ENCODE measurements at regions not wholly inside any gene's neighbourhood (a gene's known extent, or its start where the extent isn't known, plus 50 kb on each side); places are given as distances from the start of the nearest gene placed in this dataset.

DNA sequence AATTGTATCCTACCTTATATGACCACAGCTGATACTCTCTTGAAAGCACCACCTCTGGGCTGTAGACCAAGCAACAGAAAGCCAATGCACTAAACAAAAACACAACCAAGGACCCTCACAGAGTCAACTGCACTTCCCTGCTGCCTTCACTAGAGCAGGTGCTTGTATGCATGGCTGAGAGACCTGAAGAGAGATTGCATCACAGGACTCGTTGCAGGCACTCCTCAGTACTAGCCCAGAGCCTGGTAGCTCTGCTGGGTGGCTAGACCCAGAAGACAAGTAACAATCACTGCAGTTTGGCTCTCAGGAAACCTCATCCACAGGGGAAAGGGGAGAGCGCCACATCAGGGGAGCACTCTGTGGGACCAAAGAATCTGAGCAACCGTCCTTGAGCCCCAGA, 521.6 kb upstream of the IMPG1 start:
- no peak for FAIRE-seq
- TF ChIP-seq, protein P1, sequence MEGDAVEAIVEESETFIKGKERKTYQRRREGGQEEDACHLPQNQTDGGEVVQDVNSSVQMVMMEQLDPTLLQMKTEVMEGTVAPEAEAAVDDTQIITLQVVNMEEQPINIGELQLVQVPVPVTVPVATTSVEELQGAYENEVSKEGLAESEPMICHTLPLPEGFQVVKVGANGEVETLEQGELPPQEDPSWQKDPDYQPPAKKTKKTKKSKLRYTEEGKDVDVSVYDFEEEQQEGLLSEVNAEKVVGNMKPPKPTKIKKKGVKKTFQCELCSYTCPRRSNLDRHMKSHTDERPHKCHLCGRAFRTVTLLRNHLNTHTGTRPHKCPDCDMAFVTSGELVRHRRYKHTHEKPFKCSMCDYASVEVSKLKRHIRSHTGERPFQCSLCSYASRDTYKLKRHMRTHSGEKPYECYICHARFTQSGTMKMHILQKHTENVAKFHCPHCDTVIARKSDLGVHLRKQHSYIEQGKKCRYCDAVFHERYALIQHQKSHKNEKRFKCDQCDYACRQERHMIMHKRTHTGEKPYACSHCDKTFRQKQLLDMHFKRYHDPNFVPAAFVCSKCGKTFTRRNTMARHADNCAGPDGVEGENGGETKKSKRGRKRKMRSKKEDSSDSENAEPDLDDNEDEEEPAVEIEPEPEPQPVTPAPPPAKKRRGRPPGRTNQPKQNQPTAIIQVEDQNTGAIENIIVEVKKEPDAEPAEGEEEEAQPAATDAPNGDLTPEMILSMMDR (IDR thresholded peaks at IDR 0.05) = no peak

DNA sequence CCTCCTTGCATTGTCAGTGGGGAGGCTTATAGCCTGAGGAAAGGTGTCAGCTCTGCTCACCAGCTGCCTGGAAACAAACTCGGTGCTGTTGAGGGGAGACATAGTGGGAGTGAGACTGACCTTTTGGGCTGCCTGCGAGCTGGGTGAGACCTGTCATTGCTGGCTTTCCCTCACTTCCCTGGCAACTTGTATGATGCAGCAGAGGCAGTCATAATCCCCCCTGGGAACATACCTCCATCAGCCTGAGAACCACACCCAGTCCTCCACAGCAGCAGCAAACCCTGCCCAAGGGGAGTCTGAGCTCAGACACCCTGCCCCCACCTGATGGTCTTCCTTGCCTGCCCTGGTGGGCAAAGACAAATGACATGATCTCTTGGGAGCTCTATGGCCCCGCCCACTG, 521.2 kb upstream of the IMPG1 start:
- H3K9me3 ChIP-seq = no peaks in the 10 kb centered on the region
- WGBS, 2 donors = 69 to 71% methylated on average over 3 of the region's 3 CpGs
- no peak for FAIRE-seq

More for the DNA sequence above, 521.6 kb upstream of the IMPG1 start:
- DNase-seq (no peak), ATAC-seq (no peak)
- intact Hi-C loops (cut with DNase I) = no loop called here
- no peaks in the 10 kb centered on the region for H3K4me1 ChIP-seq
- H3K9me3 ChIP-seq = no peaks in the 10 kb centered on the region
- no peak overlapping the region for H3K4me3 ChIP-seq
- H3K27me3 ChIP-seq = no peaks in the 10 kb centered on the region
- H3K36me3 ChIP-seq = no peaks in the 10 kb centered on the region
- WGBS, 2 donors = 71 to 74% methylated on average over 3 of the region's 3 CpGs
- H3K27ac ChIP-seq = no peak overlapping the region

DNA sequence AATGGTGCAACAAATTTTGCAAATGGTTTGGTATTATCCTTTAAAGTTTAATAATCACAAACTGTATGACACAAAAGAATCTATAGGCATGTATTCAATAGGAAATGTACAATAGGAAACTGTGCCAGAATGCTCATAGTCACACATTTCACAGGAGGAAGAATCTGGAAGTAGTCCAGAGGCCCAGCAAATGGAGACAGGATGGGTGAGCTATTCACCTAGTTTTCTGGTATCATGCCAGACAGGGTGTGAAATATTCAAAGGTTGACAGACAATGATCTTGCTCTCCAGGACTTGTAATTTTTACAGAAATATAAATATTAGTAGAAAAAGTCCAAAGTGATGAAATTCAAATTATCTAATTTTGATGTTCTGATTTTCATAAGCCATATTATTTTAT, 520.1 kb upstream of the IMPG1 start:
- Histone ChIP-seq H3K9me3 (no peaks in the 10 kb centered on the region), H3K27ac (no peak overlapping the region), H3K36me3 (no peaks in the 10 kb centered on the region), H3K27me3 (no peaks in the 10 kb centered on the region), H3K4me3 (no peak overlapping the region), H3K4me1 (no peaks in the 10 kb centered on the region)
- ATAC-seq (no peak), DNase-seq (no peak), FAIRE-seq (no peak)
- intact Hi-C loops (cut with DNase I) = no loop called here
- TF ChIP-seq, protein P1 (IDR thresholded peaks at IDR 0.05) = no peak

More for the DNA sequence above, 521.2 kb upstream of the IMPG1 start:
- TF ChIP-seq, protein P1 (IDR thresholded peaks at IDR 0.05) = no peak
- Histone ChIP-seq H3K4me1 (no peaks in the 10 kb centered on the region), H3K27ac (no peak overlapping the region), H3K36me3 (no peaks in the 10 kb centered on the region), H3K4me3 (no peak overlapping the region), H3K27me3 (no peaks in the 10 kb centered on the region)
- ATAC-seq (no peak), DNase-seq (no peak)
- intact Hi-C loops (cut with DNase I) = no loop called here

DNA sequence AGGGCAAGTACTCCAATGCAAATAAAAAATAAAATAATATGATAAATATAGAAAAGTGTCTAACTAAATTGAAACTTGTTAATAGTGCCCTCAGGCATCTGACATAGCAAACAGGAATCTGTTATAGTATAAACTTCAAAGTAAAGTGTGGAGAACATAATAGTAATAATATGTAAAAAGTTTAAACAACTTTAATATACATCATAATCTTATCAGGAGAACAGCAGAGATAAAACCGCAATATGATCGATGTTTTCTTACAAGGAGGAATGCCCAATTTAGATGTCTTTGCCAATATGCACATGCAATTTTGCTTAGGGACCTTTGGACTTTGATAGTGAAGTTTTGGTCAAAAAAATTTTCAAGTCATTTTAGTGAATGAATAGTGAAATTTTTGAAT, 514.8 kb upstream of the IMPG1 start:
- no peak for DNase-seq
- Histone ChIP-seq H3K4me3 (no peak overlapping the region), H3K36me3 (no peaks in the 10 kb centered on the region), H3K27me3 (no peaks in the 10 kb centered on the region), H3K9me3 (no peaks in the 10 kb centered on the region), H3K4me1 (no peaks in the 10 kb centered on the region), H3K27ac (no peak overlapping the region)
- intact Hi-C loops (cut with DNase I) = no loop called here
- no peak for ATAC-seq
- TF ChIP-seq, protein P1 (IDR thresholded peaks at IDR 0.05) = no peak
- WGBS, 2 donors = 13 to 25% methylated on average over 2 of the region's 2 CpGs
- no peak for FAIRE-seq

DNA sequence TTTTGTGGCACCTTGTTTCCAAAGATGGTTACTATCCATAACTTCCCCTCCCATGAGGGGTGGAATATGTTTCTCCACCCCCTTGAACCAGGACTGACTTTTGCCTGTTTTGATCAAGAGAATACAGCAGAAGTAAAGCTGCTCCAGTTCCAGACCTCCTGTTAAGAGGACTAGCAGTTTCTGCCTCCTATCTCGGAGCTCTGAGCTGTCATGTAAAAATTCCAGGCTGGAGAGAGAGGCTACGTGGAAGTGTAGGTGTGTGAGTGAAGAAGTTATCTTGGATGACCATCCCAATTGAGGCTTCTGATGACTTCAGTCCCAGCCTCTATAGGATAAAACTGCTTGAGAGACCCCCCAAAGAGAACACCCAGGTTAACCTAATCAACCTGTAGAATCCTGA, 511.7 kb upstream of the IMPG1 start:
- Histone ChIP-seq H3K36me3 (no peaks in the 10 kb centered on the region), H3K9me3 (no peaks in the 10 kb centered on the region), H3K27ac (no peak overlapping the region), H3K4me3 (no peak overlapping the region), H3K27me3 (no peaks in the 10 kb centered on the region), H3K4me1 (no peaks in the 10 kb centered on the region)
- FAIRE-seq (no peak), DNase-seq (no peak), ATAC-seq (no peak)
- WGBS, 2 donors = 72 to 73% methylated on average over 2 of the region's 2 CpGs
- intact Hi-C loops (cut with DNase I) = no loop called here
- TF ChIP-seq, protein P1 (IDR thresholded peaks at IDR 0.05) = no peak
